Neural cell (in vitro differentiated cells): ENCODE measurements at regions not wholly inside any gene's neighbourhood (a gene's known extent, or its start where the extent isn't known, plus 50 kb on each side); places are given as distances from the start of the nearest gene placed in this dataset.

ENCODE experiments used
- H2AFZ ChIP-seq: fragments of 200-600, 300-800 bp; sonication (generic), shearing (Covaris generic); 2 replicates; pipeline ENCODE4 v1.6.0; 2014; ENCODE audit warnings: low read depth, mild to moderate bottlenecking, antibody characterized with exemption, low read length, moderate library complexity
- H3F3A ChIP-seq: fragments of 200-600 bp; shearing (Covaris generic); 2 replicates; pipeline ENCODE4 v1.6.1; 2016; ENCODE audit warnings: mild to moderate bottlenecking, moderate library complexity, mixed read lengths, antibody characterized with exemption, low read length; ENCODE audit not compliant: insufficient read depth, poor library complexity, severe bottlenecking
- H3K27ac ChIP-seq: fragments of 200-600, 300-800 bp; sonication (generic), shearing (Covaris generic); 2 replicates; pipeline ENCODE4 v1.5.1; 2014; ENCODE audit warnings: mild to moderate bottlenecking, low read length, moderate library complexity
- H3K27me3 ChIP-seq: fragments of 300-800, 200-600 bp; sonication (generic), shearing (Covaris generic); 2 replicates; pipeline ENCODE4 v1.6.0; 2014; ENCODE audit warnings: mild to moderate bottlenecking, low read depth, low read length, moderate library complexity; ENCODE audit not compliant: insufficient read depth
- H3K36me3 ChIP-seq: fragments of 300-800, 200-600 bp; sonication (generic), shearing (Covaris generic); 2 replicates; pipeline ENCODE4 v1.5.1; 2014; ENCODE audit warnings: mild to moderate bottlenecking, antibody characterized with exemption, low read length, moderate library complexity; ENCODE audit not compliant: insufficient read depth
- H3K4me2 ChIP-seq: fragments of 300-800, 200-600 bp; sonication (generic), shearing (Covaris generic); 2 replicates; pipeline ENCODE4 v1.6.0; 2014; ENCODE audit warnings: mild to moderate bottlenecking, low read length
- H3K4me3 ChIP-seq: fragments of 300-800, 200-600 bp; sonication (generic), shearing (Covaris generic); 2 replicates; pipeline ENCODE4 v1.5.1; 2014; ENCODE audit warnings: mild to moderate bottlenecking, low read length, moderate library complexity
- H3K79me2 ChIP-seq: fragments of 200-600 bp; shearing (Covaris generic); replicated peaks from 2 replicates; pipeline ENCODE4 v1.6.0; 2014; ENCODE audit warnings: mild to moderate bottlenecking, low read length, moderate library complexity; ENCODE audit not compliant: insufficient read depth
- H3K9ac ChIP-seq: fragments of 300-800, 200-600 bp; sonication (generic), shearing (Covaris generic); 2 replicates; pipeline ENCODE4 v1.6.1; 2016; ENCODE audit warnings: mild to moderate bottlenecking, low read length, mixed read lengths
- H3K9me2 ChIP-seq: fragments of 200-600 bp; shearing (Covaris generic); 2 replicates; pipeline ENCODE4 v1.6.1; 2016; ENCODE audit warnings: mild to moderate bottlenecking, low read length, mixed read lengths; ENCODE audit not compliant: insufficient read depth
- H3K9me3 ChIP-seq: fragments of 200-600, 300-800 bp; sonication (generic), shearing (Covaris generic); 2 replicates; pipeline ENCODE4 v1.6.1; 2016; ENCODE audit warnings: mild to moderate bottlenecking, mixed run types, low read length, moderate library complexity, mixed read lengths
- H4K20me1 ChIP-seq: fragments of 200-600 bp; shearing (Covaris generic); 2 replicates; pipeline ENCODE4 v1.6.1; 2016; ENCODE audit warnings: mild to moderate bottlenecking, mixed run types; ENCODE audit not compliant: insufficient read depth
- EP300 ChIP-seq: fragments of 450-650 bp; conservative IDR thresholded peaks from 2 replicates; pipeline ENCODE4 v1.6.1; 2014; ENCODE audit warnings: antibody characterized with exemption, mild to moderate bottlenecking, moderate library complexity; ENCODE audit not compliant: poor library complexity, severe bottlenecking
- EZH2 ChIP-seq: fragments of 200-600, 300-800 bp; shearing (Covaris generic), sonication (generic); IDR thresholded peaks from 2 replicates; pipeline ENCODE4 v1.6.1; 2014; ENCODE audit warnings: antibody characterized with exemption, low read length, borderline replicate concordance, mild to moderate bottlenecking; ENCODE audit not compliant: insufficient read depth, poor library complexity, severe bottlenecking
- MXI1 ChIP-seq: fragments of 450-650 bp; conservative IDR thresholded peaks from 2 replicates; pipeline ENCODE4 v1.6.1; 2014; ENCODE audit warnings: antibody characterized with exemption, mild to moderate bottlenecking; ENCODE audit not compliant: poor library complexity, severe bottlenecking
- POLR2AphosphoS5 ChIP-seq: IDR thresholded peaks from 2 replicates; pipeline ENCODE4 v1.6.1; 2012
- RAD21 ChIP-seq: fragments of 450-650 bp; conservative IDR thresholded peaks from 2 replicates; pipeline ENCODE4 v1.6.1; 2014; ENCODE audit warnings: antibody characterized with exemption, mild to moderate bottlenecking, moderate library complexity
- SMC3 ChIP-seq: fragments of 450-650 bp; conservative IDR thresholded peaks from 2 replicates; pipeline ENCODE4 v1.6.1; 2014; ENCODE audit warnings: antibody characterized with exemption, mild to moderate bottlenecking, moderate library complexity; ENCODE audit not compliant: poor library complexity
- TAF1 ChIP-seq: IDR thresholded peaks from 2 replicates; pipeline ENCODE4 v1.6.1; 2012; ENCODE audit warnings: low read depth
- TF ChIP-seq, protein P1 (sequence below): fragments of 450-650 bp; IDR thresholded peaks from 2 replicates; pipeline ENCODE4 v1.5.1; 2014; ENCODE audit warnings: antibody characterized with exemption, mild to moderate bottlenecking, moderate library complexity; ENCODE audit not compliant: poor library complexity, severe bottlenecking
- TF ChIP-seq, protein P2 (sequence below): IDR thresholded peaks from 2 replicates; pipeline ENCODE4 v1.6.1; 2012; ENCODE audit warnings: borderline replicate concordance

DNA sequence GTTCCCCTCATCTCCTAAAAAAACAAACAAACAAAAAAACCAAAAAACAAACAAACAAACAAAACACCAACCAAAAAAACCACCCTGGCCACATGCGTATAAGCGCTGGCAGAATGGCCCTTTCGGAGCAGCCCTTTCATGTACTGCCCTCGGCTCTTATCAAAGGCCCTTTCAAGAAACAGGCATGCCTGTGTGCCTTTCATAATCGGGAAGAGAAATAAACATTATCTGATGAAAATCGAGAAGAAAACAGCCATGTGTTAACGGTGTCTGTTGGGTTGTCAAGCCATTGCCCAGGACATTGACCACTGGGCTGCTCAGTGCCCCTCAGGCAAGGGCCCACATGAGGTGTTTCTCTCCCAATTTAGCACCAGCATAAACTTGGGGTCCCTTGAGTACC is 68.3 kb downstream of the PJA1 start:
- Histone ChIP-seq H3K4me3 (no peak overlapping the region), H2AFZ (no peak overlapping the region), H3K27ac (no peak overlapping the region), H3K9me2 (no peaks in the 10 kb centered on the region), H3K27me3 (no peaks in the 10 kb centered on the region), H3K79me2 (no peaks in the 10 kb centered on the region), H3F3A (no peaks in the 10 kb centered on the region), H3K9me3 (no peaks in the 10 kb centered on the region), H4K20me1 (no peaks in the 10 kb centered on the region), H3K4me2 (no peak overlapping the region), H3K36me3 (no peaks in the 10 kb centered on the region), H3K9ac (no peak overlapping the region)
- TF ChIP-seq MXI1: no peak
- no peak for TF ChIP-seq EP300
- TF ChIP-seq EZH2: no peak
- TF ChIP-seq SMC3: no peak
- no peak for TF ChIP-seq TAF1
- TF ChIP-seq, protein P1, sequence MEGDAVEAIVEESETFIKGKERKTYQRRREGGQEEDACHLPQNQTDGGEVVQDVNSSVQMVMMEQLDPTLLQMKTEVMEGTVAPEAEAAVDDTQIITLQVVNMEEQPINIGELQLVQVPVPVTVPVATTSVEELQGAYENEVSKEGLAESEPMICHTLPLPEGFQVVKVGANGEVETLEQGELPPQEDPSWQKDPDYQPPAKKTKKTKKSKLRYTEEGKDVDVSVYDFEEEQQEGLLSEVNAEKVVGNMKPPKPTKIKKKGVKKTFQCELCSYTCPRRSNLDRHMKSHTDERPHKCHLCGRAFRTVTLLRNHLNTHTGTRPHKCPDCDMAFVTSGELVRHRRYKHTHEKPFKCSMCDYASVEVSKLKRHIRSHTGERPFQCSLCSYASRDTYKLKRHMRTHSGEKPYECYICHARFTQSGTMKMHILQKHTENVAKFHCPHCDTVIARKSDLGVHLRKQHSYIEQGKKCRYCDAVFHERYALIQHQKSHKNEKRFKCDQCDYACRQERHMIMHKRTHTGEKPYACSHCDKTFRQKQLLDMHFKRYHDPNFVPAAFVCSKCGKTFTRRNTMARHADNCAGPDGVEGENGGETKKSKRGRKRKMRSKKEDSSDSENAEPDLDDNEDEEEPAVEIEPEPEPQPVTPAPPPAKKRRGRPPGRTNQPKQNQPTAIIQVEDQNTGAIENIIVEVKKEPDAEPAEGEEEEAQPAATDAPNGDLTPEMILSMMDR: no peak
- no peak for TF ChIP-seq RAD21
- TF ChIP-seq, protein P2, sequence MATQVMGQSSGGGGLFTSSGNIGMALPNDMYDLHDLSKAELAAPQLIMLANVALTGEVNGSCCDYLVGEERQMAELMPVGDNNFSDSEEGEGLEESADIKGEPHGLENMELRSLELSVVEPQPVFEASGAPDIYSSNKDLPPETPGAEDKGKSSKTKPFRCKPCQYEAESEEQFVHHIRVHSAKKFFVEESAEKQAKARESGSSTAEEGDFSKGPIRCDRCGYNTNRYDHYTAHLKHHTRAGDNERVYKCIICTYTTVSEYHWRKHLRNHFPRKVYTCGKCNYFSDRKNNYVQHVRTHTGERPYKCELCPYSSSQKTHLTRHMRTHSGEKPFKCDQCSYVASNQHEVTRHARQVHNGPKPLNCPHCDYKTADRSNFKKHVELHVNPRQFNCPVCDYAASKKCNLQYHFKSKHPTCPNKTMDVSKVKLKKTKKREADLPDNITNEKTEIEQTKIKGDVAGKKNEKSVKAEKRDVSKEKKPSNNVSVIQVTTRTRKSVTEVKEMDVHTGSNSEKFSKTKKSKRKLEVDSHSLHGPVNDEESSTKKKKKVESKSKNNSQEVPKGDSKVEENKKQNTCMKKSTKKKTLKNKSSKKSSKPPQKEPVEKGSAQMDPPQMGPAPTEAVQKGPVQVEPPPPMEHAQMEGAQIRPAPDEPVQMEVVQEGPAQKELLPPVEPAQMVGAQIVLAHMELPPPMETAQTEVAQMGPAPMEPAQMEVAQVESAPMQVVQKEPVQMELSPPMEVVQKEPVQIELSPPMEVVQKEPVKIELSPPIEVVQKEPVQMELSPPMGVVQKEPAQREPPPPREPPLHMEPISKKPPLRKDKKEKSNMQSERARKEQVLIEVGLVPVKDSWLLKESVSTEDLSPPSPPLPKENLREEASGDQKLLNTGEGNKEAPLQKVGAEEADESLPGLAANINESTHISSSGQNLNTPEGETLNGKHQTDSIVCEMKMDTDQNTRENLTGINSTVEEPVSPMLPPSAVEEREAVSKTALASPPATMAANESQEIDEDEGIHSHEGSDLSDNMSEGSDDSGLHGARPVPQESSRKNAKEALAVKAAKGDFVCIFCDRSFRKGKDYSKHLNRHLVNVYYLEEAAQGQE: no peak
- TF ChIP-seq POLR2AphosphoS5: no peak

- Histone ChIP-seq H3K9ac (no peak overlapping the region), H4K20me1 (no peaks in the 10 kb centered on the region), H3K36me3 (no peaks in the 10 kb centered on the region), H3K79me2 (no peaks in the 10 kb centered on the region), H3F3A (no peaks in the 10 kb centered on the region), H3K27me3 (no peaks in the 10 kb centered on the region), H3K9me3 (no peaks in the 10 kb centered on the region), H3K27ac (no peak overlapping the region), H3K4me2 (no peak overlapping the region), H3K9me2 (no peaks in the 10 kb centered on the region), H2AFZ (no peak overlapping the region), H3K4me3 (no peak overlapping the region)
- no peak for TF ChIP-seq EP300
These were observed 70.1 kb downstream of the PJA1 start for GRCh38 chrX:69094977-69095669.
